ENCODE measurements at regions not wholly inside any gene's neighbourhood (a gene's known extent, or its start where the extent isn't known, plus 50 kb on each side); places are given as distances from the start of the nearest gene placed in this dataset.

GRCh38 chr3:170746175-170746942 is 123.6 kb downstream of the RPL22L1 start:
- Histone ChIP-seq H3K27me3 (ENCODE audit: control insufficient read depth in 2 of 2, insufficient read depth in 2 of 2, low read length in 2 of 2) (no peaks in the 10 kb centered on the region), H3K9me3 (replicated peaks; ENCODE audit: control insufficient read depth, insufficient read depth, low read depth, low read length) (no peaks in the 10 kb centered on the region), H2AFZ (ENCODE audit: low read depth, low read length) (peak overlapping the region; percentile 26), H3K4me1 (replicated peaks in 1 of 2; ENCODE audit: control insufficient read depth in 2 of 2, insufficient read depth in 2 of 2, low read length in 2 of 2) (peaks cover 0 to 28% of the 10 kb centered on the region in 2 experiments; a peak in 4 of 5 replicates), H3K4me2 (ENCODE audit: insufficient read depth, low read length) (no peak overlapping the region), H3K9me1 (ENCODE audit: control insufficient read depth, insufficient read depth, low read length) (no peaks in the 10 kb centered on the region), H4K20me1 (replicated peaks; ENCODE audit: control insufficient read depth, insufficient read depth, low read length) (no peaks in the 10 kb centered on the region), H3K27ac (ENCODE audit: extremely low read depth, low read depth, low read length) (no peak overlapping the region), H3K36me3 (ENCODE audit: control insufficient read depth, insufficient read depth, low read length) (no peaks in the 10 kb centered on the region), H3K9ac (ENCODE audit: insufficient read depth in 1 of 2, low read depth in 2 of 2, low read length in 2 of 2) (no peak overlapping the region), H3K79me2 (ENCODE audit: control insufficient read depth, insufficient read depth, low read length) (no peaks in the 10 kb centered on the region), H3K4me3 (no peak overlapping the region)
- DNase-seq (ENCODE audit: extremely low read depth in 1 of 4, low spot score in 3 of 4) (no peak), FAIRE-seq (no peak), ATAC-seq (no peak)
- POLR2A ChIA-PET: interaction anchor here (0.8 to 1.1 kb wide), 2 partner anchors 14 to 16 kb away, joined by 3 read pairs; no protein-coding TSS in a partner anchor
- CTCF ChIA-PET (ENCODE audit: low intra/inter-chr PET ratio): no interaction called here
- intact Hi-C loops (cut with micrococcal nuclease) (no loop called here), in situ Hi-C loops (cut with MboI) (no loop called here)
- WGBS (ENCODE audit: insufficient coverage, low coverage, missing lambda C conversion rate): 26% methylated on average over 3 of the region's 3 CpGs
- no TSS peak for BruUV-seq (replicated peaks)
- TF ChIP-seq PBX2 (CRISPR knock-in tag; IDR thresholded peaks at IDR 0.05; ENCODE audit: low read depth) (no peak), PBX2 (tag; conservative IDR thresholded peaks at IDR 0.05; ENCODE audit: low read depth) (0 out of 2 replicates have a peak, but pooled peaks have one; percentile 13), REST (IDR thresholded peaks at IDR 0.05; ENCODE audit: borderline replicate concordance) (peak; percentile 19; the same call in 1 of the 2 replicates), REST (CRISPR knock-in tag; IDR thresholded peaks at IDR 0.05; ENCODE audit: low read depth) (no peak)

All from K562 (cell line).